HepG2 (cell line): ENCODE measurements at regions not wholly inside any gene's neighbourhood (a gene's known extent, or its start where the extent isn't known, plus 50 kb on each side); places are given as distances from the start of the nearest gene placed in this dataset.

ENCODE experiments used
- ATAC-seq: fragments of 200-7000 bp; cut with Tn5 transposase; 3 replicates; pipeline ENCODE4 v1.9.1; 2020; ENCODE audit warnings: mild to moderate bottlenecking, moderate library complexity
- BruUV-seq: library from RNA; stranded (reverse); fragments of 400-500 nt; replicated peaks from 2 replicates; lab custom pipeline; 2021; lab: Mats Ljungman, UMichigan
- CTCF ChIA-PET: fragments of 300-600 bp; formaldehyde crosslinking; extraction: SDS; loops from one replicate; lab custom pipeline; 2021; ENCODE audit warnings: low total read pairs, inconsistent platforms, low intra/inter-chr PET ratio; lab: Yijun Ruan, JAX
- POLR2A ChIA-PET: fragments of 350-600 bp; sonication (Branson Sonifier 250); formaldehyde crosslinking; loops from one replicate; lab custom pipeline; 2020; ENCODE audit warnings: antibody characterized with exemption, inconsistent platforms; lab: Yijun Ruan, JAX
- DNase-seq: peaks from one replicate; pipeline ENCODE4 v3.0.0-alpha.2; 2015; ENCODE audit warnings: low spot score
- FAIRE-seq: peaks from 3 replicates; lab custom pipeline; 2011; peaks lifted over from hg19 to GRCh38; lab: Jason Lieb, UNC
- H2AFZ ChIP-seq: one replicate; pipeline ENCODE4 v1.6.1; 2011; ENCODE audit warnings: low read length, inconsistent platforms
- H3K27ac ChIP-seq: fragments of 300-600 bp; 3 replicates; pipeline ENCODE4 v1.8.0; 2011; ENCODE audit warnings: mixed run types, mild to moderate bottlenecking, mixed read lengths, low read length, inconsistent platforms; ENCODE audit not compliant: insufficient read depth; ENCODE audit errors: extremely low read length
- H3K27me3 ChIP-seq, 2 experiments: fragments of 200-600 bp in 1 of 2; 2 replicates in 1 of 2; 3 replicates in 1 of 2; pipeline versions ENCODE4 v1.6.0 to v1.8.0; 2011; ENCODE audit warnings: low read length in 2 of 2, mild to moderate bottlenecking in 2 of 2, moderate library complexity in 2 of 2, inconsistent platforms in 1 of 2; ENCODE audit not compliant: insufficient read depth in 2 of 2, control insufficient read depth in 1 of 2
- H3K36me3 ChIP-seq, 2 experiments: fragments of 200-600 bp in 1 of 2; replicated peaks in 1 of 2; 2 replicates in 1 of 2; 3 replicates in 1 of 2; pipeline versions ENCODE4 v1.5.1 to v1.8.0; 2011; ENCODE audit warnings: low read length in 2 of 2, inconsistent platforms in 1 of 2; ENCODE audit not compliant: insufficient read depth in 2 of 2, control insufficient read depth in 1 of 2
- H3K4me1 ChIP-seq: 2 replicates; pipeline ENCODE4 v1.5.1; 2012; ENCODE audit warnings: low read length, inconsistent platforms; ENCODE audit not compliant: insufficient read depth
- H3K4me2 ChIP-seq: 2 replicates; pipeline ENCODE4 v1.6.0; 2011; ENCODE audit warnings: low read depth, low read length, inconsistent platforms
- H3K4me3 ChIP-seq, 3 experiments: fragments of 200-600 bp in 1 of 3; sonication (generic), shearing (Covaris generic) in 1 of 3; replicated peaks in 1 of 3; 2 replicates each; pipeline ENCODE4 v1.5.1; 2011 to 2016; ENCODE audit warnings: low read length in 3 of 3, inconsistent platforms in 2 of 3, low read depth in 2 of 3, mild to moderate bottlenecking in 2 of 3, control low read depth in 1 of 3, mixed read lengths in 1 of 3; ENCODE audit not compliant: insufficient read depth in 1 of 3
- H3K79me2 ChIP-seq: one replicate; pipeline ENCODE4 v1.6.1; 2011; ENCODE audit warnings: low read length, inconsistent platforms; ENCODE audit not compliant: insufficient read depth
- H3K9ac ChIP-seq: 2 replicates; pipeline ENCODE4 v1.6.0; 2011; ENCODE audit warnings: mild to moderate bottlenecking, low read depth, low read length, inconsistent platforms; ENCODE audit not compliant: insufficient read depth
- H3K9me3 ChIP-seq: 2 replicates; pipeline ENCODE4 v1.5.1; 2012; ENCODE audit warnings: mild to moderate bottlenecking, low read length
- H4K20me1 ChIP-seq: 2 replicates; pipeline ENCODE4 v1.6.0; 2011; ENCODE audit warnings: inconsistent platforms, mild to moderate bottlenecking, low read length, moderate library complexity; ENCODE audit not compliant: insufficient read depth
- MYNN ChIP-seq: sonication (generic); formaldehyde crosslinking; IDR thresholded peaks from 2 replicates; pipeline ENCODE4 v1.4.0; 2020; ENCODE audit warnings: mild to moderate bottlenecking, low read depth, missing genetic modification reagents
- PCBP1 ChIP-seq: fragments of 200-400 bp; formaldehyde crosslinking; IDR thresholded peaks from 2 replicates; pipeline ENCODE4 v1.6.1; 2017; ENCODE audit warnings: mild to moderate bottlenecking, low read depth, low read length, borderline replicate concordance
- U2AF1 ChIP-seq: fragments of 200-400 bp; formaldehyde crosslinking; optimal IDR thresholded peaks from 2 replicates; pipeline ENCODE3; 2017; ENCODE audit warnings: mild to moderate bottlenecking, low read depth, low read length
- ZFP37 ChIP-seq: sonication (generic); formaldehyde crosslinking; IDR thresholded peaks from 2 replicates; pipeline ENCODE4 v1.4.0; 2020; ENCODE audit warnings: missing genetic modification reagents, borderline replicate concordance
- ZNF12 ChIP-seq: sonication (generic); formaldehyde crosslinking; IDR thresholded peaks from 2 replicates; pipeline ENCODE4 v1.5.0; 2020; ENCODE audit warnings: missing genetic modification reagents
- ZNF205 ChIP-seq: IDR thresholded peaks from 2 replicates; pipeline ENCODE4 v1.6.1; 2018; ENCODE audit warnings: missing biosample characterization, missing genetic modification reagents
- ZNF547 ChIP-seq: sonication (generic); formaldehyde crosslinking; IDR thresholded peaks from 2 replicates; pipeline ENCODE4 v1.5.1; 2020; ENCODE audit warnings: mild to moderate bottlenecking, missing genetic modification reagents
- ZNF619 ChIP-seq: sonication (generic); formaldehyde crosslinking; IDR thresholded peaks from 2 replicates; pipeline ENCODE4 v1.4.0; 2020; ENCODE audit warnings: mild to moderate bottlenecking, missing genetic modification reagents
- WGBS: methylation state at CpG from one replicate; pipeline ENCODE4 v1.1.6; 2017; ENCODE audit warnings: low lambda C conversion rate; 5-methylcytosine and 5-hydroxymethylcytosine counted together
- in situ Hi-C: cut with HindIII; loops from 2 replicates; pipeline ENCODE4 v1.10.0; 2017; ENCODE audit warnings: low pct_unique_long_range_greater_than_20kb; ENCODE audit not compliant: extremely low pct_ligation_motif_present
- intact Hi-C: fragments of 100-400 bp; cut with micrococcal nuclease; formaldehyde crosslinking; loops from one replicate; pipeline ENCODE4 v1.10.0; 2022; ENCODE audit not compliant: unreplicated experiment
- TF ChIP-seq, protein P1 (sequence below): sonication (generic); formaldehyde crosslinking; IDR thresholded peaks from 2 replicates; pipeline ENCODE4 v1.5.0; 2020; ENCODE audit warnings: missing genetic modification reagents, mild to moderate bottlenecking, borderline replicate concordance

DNA sequence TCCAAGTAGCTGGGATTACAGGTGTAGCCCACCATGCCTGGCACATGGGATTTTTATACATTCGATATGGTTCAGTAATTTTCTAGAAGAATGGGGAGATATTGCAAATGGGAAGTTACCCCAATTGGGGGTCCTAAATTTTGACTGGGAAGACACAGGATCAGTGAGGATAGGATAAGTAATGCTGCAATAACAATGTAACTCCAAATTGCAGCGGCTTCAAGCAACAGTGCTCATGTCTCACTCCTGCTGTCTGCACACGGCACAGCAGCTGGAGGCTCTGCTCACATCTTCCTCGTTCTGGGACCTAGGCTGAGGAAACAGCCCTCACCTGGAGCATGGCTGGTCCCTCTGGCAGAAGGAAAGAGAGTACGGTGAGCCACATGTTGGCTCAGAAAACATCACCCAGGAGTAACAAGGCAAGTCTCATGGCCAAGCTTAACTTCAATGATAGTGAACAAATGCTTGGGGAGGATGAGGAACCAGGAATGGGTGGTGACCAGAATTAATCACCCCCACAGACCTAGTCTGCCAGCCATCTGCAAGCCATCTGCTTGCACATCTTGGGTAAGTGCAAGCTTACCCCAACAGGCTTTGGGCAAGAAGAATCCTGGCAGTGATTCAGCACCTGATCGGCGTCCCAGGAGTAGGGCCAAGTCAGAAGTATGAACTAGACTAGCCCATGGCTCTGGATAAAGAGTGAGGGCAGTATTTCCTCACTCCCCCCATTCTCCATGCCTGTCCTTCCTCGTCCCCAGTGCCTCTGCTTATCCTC lies 229.2 kb downstream of the COPRS start:
- CTCF ChIA-PET, result no interaction called here
- TF ChIP-seq ZNF12 (CRISPR knock-in tag), result peak; percentile 87
- TF ChIP-seq ZFP37 (CRISPR knock-in tag), result no peak
- TF ChIP-seq U2AF1, result no peak
- TF ChIP-seq, all 625 proteins: peak for 1
- no peaks in the 10 kb centered on the region for H3K27me3 ChIP-seq
- no peaks in the 10 kb centered on the region for H4K20me1 ChIP-seq
- ATAC-seq (no peak), FAIRE-seq (no peak), DNase-seq (no peak)
- no peak overlapping the region for H2AFZ ChIP-seq
- no peak overlapping the region for H3K4me3 ChIP-seq
- intact Hi-C loops (no loop called here), in situ Hi-C loops (no loop called here)
- no peaks in the 10 kb centered on the region for H3K36me3 ChIP-seq
- H3K4me1 ChIP-seq, result peaks cover 9% of the 10 kb centered on the region
- no peaks in the 10 kb centered on the region for H3K79me2 ChIP-seq
- 35% methylated on average over 8 of the region's 8 CpGs for WGBS
- POLR2A ChIA-PET, result no interaction called here
- H3K9ac ChIP-seq, result no peak overlapping the region
- no TSS peak for BruUV-seq
- H3K27ac ChIP-seq, result no peak overlapping the region
- H3K9me3 ChIP-seq, result peaks cover 6% of the 10 kb centered on the region
- no peak overlapping the region for H3K4me2 ChIP-seq

DNA sequence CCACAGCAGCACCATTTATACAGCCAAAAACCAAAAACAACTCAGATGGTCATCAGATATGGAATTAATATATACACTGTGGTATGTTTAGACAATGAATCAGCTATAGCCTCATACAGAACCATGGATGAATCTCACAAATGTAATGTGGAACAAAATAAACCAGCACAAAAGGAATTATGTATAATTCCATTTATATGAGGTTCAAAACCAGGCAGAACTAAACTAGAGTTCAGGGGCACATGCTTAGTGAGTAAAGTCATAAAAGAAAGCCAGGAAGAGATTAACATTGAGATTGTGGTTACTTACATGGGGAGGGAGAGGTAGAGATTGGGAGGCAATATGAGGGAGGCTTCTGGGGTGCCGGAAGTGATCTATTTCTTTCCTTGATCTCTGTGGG lies 231.1 kb downstream of the COPRS start:
- POLR2A ChIA-PET, result no interaction called here
- H3K9me3 ChIP-seq, result peaks cover 6% of the 10 kb centered on the region
- 58% methylated on average over 1 of the region's 1 CpG for WGBS
- FAIRE-seq, result no peak
- CTCF ChIA-PET, result no interaction called here
- BruUV-seq, result no TSS peak
- no peak overlapping the region for H3K27ac ChIP-seq
- in situ Hi-C loops, result no loop called here
- no peaks in the 10 kb centered on the region for H3K79me2 ChIP-seq
- no peak for ATAC-seq
- no peak overlapping the region for H3K4me2 ChIP-seq
- no peak for DNase-seq
- H2AFZ ChIP-seq, result no peak overlapping the region
- H3K4me3 ChIP-seq, result no peak overlapping the region
- H3K27me3 ChIP-seq, result no peaks in the 10 kb centered on the region
- TF ChIP-seq ZNF619 (CRISPR knock-in tag), result no peak
- TF ChIP-seq PCBP1, result no peak
- TF ChIP-seq ZNF205 (CRISPR knock-in tag), result no peak
- TF ChIP-seq ZNF547 (CRISPR knock-in tag), result no peak
- no peak for TF ChIP-seq MYNN
- TF ChIP-seq, protein P1, sequence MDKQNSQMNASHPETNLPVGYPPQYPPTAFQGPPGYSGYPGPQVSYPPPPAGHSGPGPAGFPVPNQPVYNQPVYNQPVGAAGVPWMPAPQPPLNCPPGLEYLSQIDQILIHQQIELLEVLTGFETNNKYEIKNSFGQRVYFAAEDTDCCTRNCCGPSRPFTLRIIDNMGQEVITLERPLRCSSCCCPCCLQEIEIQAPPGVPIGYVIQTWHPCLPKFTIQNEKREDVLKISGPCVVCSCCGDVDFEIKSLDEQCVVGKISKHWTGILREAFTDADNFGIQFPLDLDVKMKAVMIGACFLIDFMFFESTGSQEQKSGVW (CRISPR knock-in tag), result no peak
- H3K36me3 ChIP-seq, result no peaks in the 10 kb centered on the region
- no peak overlapping the region for H3K9ac ChIP-seq
- intact Hi-C loops, result no loop called here
- no peaks in the 10 kb centered on the region for H4K20me1 ChIP-seq
- H3K4me1 ChIP-seq, result peaks cover 9% of the 10 kb centered on the region
